GM19455 (cell line): ENCODE measurements at regions not wholly inside any gene's neighbourhood (a gene's known extent, or its start where the extent isn't known, plus 50 kb on each side); places are given as distances from the start of the nearest gene placed in this dataset.
"Not testable (repeated sequence)": the region's sequence is repeated elsewhere in the genome, so short reads cannot be mapped to it uniquely, and the experiment has no call there.

Source experiments
- ATAC-seq: cut with Tn5 transposase; IDR thresholded peaks from one replicate; pipeline ENCODE4 v1.9.1; 2021; ENCODE audit not compliant: unreplicated experiment

DNA sequence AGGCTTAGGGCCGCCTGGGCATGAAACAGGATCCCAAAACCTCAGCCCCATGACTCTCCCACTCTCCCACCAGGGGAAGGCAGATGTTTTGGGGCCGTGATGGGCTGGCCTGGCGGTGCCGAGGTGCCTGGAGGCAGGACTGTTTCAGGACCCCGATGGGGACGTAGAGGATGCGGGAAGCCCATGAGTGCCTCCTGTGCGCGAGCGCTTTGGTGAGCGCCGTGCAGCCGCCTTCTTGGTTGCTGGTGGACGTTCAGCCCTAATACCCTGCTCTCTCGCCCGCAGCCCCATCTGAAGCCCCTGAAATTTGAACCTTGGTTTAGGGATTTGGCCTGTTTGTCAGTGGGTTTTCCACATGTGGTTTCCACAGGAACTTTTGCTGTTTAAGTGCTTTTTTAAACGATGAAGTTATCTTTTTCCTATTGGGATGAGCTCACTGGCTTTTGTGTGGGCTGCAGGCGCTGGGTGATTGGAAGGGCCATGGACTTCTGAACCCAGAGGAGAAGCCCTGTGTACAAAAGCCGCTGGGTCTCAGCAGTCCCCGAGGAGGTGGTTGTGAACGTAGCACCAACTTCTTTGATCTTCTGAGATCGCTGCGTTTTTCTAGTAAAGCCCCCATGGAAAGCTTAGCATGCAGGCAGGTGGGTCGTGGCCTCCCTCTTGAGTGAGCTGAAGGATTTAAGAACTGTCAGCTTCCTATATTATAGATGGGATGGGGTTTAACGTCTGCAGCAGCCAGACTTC, 145.7 kb downstream of the NPIPB11 start:
- not testable (repeated sequence) for ATAC-seq

- not testable (repeated sequence) for ATAC-seq
Observed at GRCh38 chr16:29259635-29260457, 146.7 kb downstream of the NPIPB11 start.

GRCh38 chr16:29258946-29259634, 147.4 kb downstream of the NPIPB11 start:
- ATAC-seq, result not testable (repeated sequence)

GRCh38 chr16:29257419-29258336, 148.8 kb downstream of the NPIPB11 start:
- not testable (repeated sequence) for ATAC-seq

DNA sequence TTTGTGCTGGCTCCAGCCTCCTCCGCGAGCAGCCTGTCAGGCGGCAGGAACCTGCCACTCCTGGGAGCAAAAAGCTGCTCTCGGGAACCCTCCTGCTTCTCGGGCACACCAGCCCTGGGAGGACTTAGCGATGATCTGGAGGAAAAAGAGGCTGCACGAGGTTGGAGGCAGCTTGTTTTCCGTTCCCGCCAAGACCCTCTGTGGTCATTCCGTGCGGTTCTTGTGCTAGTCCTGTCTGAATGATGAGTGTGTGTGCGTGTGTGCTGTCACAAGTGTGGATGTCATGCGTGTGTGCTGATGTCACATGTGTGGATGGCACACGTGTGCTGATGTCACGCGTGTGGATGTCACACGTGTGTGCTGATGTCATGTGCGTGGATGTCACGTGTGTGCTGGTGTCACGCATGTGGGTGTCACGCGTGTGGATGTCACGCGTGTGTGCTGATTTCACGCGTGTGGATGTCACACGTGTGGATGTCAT, 150.0 kb downstream of the NPIPB11 start:
- no peak for ATAC-seq

GRCh38 chr16:29255957-29256356, 150.6 kb downstream of the NPIPB11 start:
- ATAC-seq, result not testable (repeated sequence)

GRCh38 chr16:29255496-29255796, 151.1 kb downstream of the NPIPB11 start:
- not testable (repeated sequence) for ATAC-seq

DNA sequence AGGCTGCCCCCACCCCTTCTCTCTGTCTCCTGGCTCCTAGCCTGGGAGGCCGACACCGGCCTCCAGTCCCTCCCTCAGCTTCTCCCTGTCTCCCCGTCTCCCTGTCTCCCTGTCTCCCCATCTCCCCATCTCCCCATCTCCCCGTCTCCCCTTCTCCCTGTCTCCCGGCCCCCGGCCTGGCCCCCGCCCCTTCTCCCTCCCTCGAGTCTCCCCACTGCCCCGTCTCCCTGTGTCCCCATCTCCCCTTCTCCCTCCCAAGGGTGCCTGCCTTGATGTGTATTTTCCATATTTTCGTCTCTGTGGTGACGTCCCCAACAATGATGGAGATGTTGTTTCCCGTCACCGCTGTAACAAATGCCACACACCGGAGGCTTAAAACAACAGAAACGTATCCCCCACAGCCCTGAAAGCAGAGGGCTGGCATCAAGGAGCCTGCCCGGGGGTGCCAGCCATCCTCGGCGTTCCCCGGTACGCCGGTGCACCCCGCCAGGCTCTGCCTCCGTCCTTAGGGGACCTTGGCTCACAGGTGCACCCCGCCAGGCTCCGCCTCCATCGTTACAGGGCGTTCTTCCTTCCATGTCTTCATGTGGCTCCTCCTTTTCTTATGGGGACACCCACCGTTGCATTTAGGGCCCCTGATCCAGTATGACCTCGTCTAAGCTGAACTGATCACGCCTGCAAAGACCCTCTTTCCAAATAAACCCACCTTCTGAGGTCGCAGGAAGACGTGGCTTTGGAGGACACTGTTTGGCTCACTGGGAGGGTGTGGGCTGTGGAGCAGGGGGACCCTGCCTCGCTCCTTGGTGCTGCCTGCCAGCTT, 151.6 kb downstream of the NPIPB11 start:
- no peak for ATAC-seq

GRCh38 chr16:29253716-29254590, 152.6 kb downstream of the NPIPB11 start:
- not testable (repeated sequence) for ATAC-seq

DNA sequence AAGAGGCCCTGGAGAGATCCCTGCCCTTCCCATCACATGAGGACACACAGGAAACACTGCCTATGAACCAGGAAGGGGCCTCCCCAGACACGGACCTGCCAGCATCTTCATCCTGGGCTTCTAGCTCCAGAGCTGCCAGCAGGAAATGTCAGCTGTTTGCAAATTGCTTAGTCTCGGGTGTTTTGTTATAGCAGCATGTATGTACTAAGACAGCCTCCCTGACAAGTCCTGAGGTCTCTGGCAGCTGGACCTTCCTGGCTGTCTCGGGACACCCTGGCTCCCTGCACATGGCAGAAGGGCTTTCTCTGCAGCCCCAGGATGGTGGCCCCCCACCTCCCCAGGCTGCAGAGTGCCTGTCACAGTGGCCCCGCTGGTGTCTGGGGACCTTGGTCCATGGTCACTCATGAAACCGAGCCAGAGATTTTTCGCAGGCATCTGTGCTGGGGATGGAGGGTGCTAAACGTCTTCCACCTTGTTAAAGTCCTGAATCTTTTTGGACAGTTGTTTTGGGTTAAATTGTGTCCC, 153.4 kb downstream of the NPIPB11 start:
- ATAC-seq, result not testable (repeated sequence)

DNA sequence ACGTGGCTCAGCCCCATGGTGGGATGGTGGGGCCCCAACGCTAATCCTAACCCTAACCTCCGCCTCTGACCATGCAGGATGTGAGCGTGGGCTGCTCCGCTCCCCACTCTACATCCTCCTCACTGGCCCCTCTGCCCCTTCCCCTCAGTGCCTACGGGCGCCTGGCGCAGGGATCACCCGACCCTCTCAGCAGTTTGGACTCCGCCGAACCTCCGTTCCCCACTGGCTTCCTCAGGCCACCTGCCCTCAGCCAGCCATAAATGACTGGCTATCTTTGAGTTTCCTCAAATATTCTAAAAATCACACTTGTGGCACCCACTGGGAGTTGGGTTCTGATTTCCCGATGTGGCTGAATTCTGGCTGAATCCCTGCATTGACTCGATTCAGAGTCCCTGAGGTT, 154.2 kb downstream of the NPIPB11 start:
- ATAC-seq, result not testable (repeated sequence)

DNA sequence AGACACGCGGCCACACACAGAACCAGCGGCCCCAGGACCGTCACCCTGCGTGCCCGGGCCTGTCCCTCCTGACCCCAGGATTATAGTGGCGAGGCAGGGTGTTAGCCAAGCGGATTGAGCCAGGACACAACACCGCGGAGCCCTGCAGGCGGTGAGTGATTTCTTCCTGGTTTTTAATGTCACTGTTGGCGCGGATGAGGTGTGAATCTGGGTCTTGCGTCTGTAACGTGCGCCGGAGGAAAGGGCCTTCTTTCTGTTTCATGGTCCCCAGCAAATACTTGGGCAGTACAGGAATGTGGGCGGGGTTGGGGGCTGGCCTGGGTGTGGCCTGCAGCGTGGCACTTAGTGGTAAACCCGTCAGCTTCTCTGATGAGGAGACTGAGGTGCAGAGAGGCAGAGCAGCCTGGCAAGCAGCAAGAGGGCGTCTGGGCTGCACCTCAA, 154.9 kb downstream of the NPIPB11 start:
- ATAC-seq, result not testable (repeated sequence)

DNA sequence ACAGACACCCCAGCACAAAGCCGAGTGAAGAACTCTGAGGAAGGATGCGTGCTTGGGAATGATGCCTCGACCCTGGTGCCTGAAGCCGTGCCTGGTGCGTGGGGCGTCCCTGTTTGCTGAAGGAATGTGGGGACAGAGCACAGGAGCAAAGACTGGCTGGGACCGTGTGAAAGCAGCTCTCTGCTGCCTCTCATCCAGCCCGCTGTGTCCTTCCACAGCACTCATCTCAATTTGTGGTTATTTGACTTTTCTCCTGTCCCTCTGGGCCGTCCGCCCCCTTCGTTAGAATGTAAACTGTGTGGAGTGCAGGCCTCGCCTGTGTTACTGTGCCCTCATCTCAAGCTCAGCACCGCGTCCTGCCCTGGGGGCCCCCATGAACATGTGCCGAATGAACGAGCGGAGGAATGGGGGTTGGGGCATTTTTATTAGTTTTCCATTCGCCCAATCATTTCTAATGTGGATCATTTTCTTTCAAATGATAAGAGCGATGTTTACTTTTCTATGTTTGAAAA, 155.5 kb downstream of the NPIPB11 start:
- ATAC-seq, result not testable (repeated sequence)

DNA sequence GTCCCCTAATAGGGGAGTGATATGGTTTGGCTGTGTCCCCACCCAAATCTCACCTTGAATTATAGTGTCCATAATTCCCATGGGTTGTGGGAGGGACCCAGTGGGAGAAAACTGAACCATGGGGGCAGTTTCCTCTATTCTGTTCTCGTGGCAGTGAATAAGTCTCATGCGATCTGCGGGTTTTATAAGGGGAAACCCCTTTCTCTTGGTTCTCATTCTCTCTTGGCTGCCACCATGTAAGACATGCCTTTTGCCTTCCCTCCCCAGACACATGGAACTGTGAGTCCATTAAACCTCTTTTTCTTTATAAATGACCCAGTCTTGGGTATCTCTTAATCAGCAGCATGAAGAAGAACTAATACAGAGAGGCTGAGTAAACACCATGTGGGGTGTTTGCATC, 156.0 kb downstream of the NPIPB11 start:
- ATAC-seq, result not testable (repeated sequence)

GRCh38 chr16:29248940-29249318, 157.6 kb downstream of the NPIPB11 start:
- not testable (repeated sequence) for ATAC-seq

DNA sequence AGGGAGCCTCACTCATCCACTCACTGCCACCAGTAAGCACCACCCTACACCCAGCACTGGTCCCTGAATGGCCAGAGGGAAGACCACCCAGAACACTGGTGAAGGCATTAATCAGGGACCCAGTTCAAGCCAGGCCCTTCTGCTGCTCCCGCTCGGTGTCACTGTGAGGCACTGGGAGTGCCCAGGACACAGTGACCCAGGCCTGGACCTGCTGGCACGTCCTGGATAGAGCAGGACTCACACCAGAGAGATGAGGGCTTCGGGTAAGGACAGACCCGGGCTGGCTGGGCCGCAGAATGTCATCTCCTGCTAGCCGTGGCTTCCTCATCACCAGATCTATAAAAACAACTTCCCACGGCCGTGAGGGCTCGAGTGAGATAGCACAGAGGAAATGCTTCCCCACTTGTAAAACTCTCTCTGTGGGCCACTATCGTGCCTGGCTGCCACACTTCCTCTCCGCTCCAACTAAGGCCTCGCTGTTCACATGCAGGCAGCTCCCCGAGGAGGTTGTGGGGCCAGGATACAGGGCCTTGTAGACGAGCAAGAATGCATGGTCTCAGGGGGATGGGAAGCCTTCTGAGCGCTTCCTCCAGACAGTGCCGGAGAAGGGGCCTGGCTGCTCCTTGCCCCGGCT, 158.1 kb downstream of the NPIPB11 start:
- ATAC-seq, result not testable (repeated sequence)

DNA sequence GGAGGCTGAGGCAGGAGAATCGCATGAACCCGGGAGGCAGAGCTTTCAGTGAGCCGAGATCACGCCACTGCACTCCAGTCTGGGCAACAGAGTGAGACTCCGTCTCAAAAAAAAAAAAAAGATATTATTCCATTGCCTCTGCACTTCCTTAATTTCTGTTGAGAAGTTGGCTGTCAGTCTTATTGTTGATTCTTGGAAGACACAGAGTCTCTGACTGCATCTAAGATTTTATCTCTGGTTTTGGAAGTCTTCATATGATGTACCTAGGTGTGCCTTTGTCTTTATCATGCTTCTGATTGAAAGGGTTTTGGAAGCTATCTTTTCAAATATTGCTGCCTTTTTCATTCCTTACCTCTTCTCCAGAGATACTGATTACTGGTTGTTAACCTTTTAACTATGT, 160.4 kb downstream of the NPIPB11 start:
- not testable (repeated sequence) for ATAC-seq

GRCh38 chr16:29237971-29238370, 168.5 kb downstream of the NPIPB11 start:
- ATAC-seq, result no peak
